Lower lobe of right lung (tissue), 2 donors: ENCODE measurements at regions not wholly inside any gene's neighbourhood (a gene's known extent, or its start where the extent isn't known, plus 50 kb on each side); places are given as distances from the start of the nearest gene placed in this dataset.

Experiments used
- ATAC-seq, 2 donors: fragments of 200-7000 bp; cut with Tn5 transposase; one replicate each; pipeline ENCODE4 v1.9.1; 2020 to 2022; ENCODE audit warnings: mild to moderate bottlenecking in 2 of 2, moderate library complexity in 2 of 2
- DNase-seq: peaks from one replicate; pipeline ENCODE4 v3.0.0-alpha.2; 2020
- H3K27ac ChIP-seq: fragments of 200-600 bp; one replicate; pipeline ENCODE4 v1.8.0; 2022
- H3K27me3 ChIP-seq: fragments of 200-600 bp; one replicate; pipeline ENCODE4 v1.8.0; 2022; ENCODE audit warnings: low read depth
- H3K36me3 ChIP-seq: fragments of 200-600 bp; one replicate; pipeline ENCODE4 v1.8.0; 2022; ENCODE audit warnings: mild to moderate bottlenecking
- H3K4me1 ChIP-seq: fragments of 200-600 bp; one replicate; pipeline ENCODE4 v1.8.0; 2022
- H3K4me3 ChIP-seq: fragments of 200-600 bp; one replicate; pipeline ENCODE4 v1.8.0; 2022; ENCODE audit warnings: mild to moderate bottlenecking
- H3K9me3 ChIP-seq: fragments of 200-600 bp; one replicate; pipeline ENCODE4 v1.8.0; 2022
- intact Hi-C: fragments of 100-400 bp; cut with DNase I; formaldehyde crosslinking; loops from one replicate; pipeline ENCODE4 v1.11.0; 2022
- TF ChIP-seq, protein P1 (sequence below): fragments of 200-600 bp; IDR thresholded peaks from one replicate; pipeline ENCODE4 v1.8.0; 2022; ENCODE audit warnings: antibody characterized with exemption, mild to moderate bottlenecking
- donor health status: DM: no; HTN: yes; CAD: no; lungs with severe emphysema.

DNA sequence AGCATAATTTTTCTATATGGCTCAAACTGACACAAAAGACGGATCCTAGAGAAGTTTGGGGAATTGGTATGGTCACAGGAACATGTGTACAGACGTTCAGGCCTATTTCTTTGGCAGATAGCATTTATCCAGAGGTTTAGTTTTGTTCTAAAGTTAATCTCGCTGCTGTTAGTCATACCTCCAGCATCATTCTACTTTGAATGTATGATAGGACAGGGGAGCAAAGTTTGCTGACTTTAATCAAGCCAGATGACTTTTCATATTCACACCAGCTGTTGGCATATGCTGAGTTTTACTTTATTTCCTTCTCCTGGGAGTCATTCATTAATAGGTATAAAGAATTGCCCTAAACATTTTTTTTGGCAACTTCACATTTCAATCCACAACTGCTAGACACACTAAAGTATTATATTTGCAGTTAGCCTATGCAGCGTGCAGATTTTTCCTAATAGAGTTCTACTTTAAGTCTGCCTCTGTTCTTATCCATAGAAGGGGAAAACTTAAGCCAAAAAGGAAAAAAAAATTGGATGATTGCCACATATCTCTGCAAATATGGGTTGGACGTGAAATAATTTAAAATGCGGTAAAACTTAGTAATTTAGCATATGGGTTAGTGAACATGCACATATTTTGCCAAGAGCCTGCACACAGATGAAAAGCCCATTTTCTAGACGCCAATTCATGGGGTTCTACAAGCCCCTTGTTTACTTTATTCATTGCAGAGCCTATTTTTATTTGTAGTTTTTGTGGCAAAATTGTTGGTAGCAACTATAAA is 213.1 kb downstream of the C7orf25 start:
- H3K36me3 ChIP-seq = no peaks in the 10 kb centered on the region
- no peak overlapping the region for H3K4me3 ChIP-seq
- no peaks in the 10 kb centered on the region for H3K9me3 ChIP-seq
- peaks cover 6% of the 10 kb centered on the region for H3K4me1 ChIP-seq
- TF ChIP-seq, protein P1, sequence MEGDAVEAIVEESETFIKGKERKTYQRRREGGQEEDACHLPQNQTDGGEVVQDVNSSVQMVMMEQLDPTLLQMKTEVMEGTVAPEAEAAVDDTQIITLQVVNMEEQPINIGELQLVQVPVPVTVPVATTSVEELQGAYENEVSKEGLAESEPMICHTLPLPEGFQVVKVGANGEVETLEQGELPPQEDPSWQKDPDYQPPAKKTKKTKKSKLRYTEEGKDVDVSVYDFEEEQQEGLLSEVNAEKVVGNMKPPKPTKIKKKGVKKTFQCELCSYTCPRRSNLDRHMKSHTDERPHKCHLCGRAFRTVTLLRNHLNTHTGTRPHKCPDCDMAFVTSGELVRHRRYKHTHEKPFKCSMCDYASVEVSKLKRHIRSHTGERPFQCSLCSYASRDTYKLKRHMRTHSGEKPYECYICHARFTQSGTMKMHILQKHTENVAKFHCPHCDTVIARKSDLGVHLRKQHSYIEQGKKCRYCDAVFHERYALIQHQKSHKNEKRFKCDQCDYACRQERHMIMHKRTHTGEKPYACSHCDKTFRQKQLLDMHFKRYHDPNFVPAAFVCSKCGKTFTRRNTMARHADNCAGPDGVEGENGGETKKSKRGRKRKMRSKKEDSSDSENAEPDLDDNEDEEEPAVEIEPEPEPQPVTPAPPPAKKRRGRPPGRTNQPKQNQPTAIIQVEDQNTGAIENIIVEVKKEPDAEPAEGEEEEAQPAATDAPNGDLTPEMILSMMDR = no peak
- no peaks in the 10 kb centered on the region for H3K27me3 ChIP-seq
- DNase-seq = no peak
- intact Hi-C loops = loop anchor here (10.0 kb wide), 1 partner anchor 754 kb away; no protein-coding TSS in a partner anchor
- no peak overlapping the region for H3K27ac ChIP-seq
- ATAC-seq = no peak

DNA sequence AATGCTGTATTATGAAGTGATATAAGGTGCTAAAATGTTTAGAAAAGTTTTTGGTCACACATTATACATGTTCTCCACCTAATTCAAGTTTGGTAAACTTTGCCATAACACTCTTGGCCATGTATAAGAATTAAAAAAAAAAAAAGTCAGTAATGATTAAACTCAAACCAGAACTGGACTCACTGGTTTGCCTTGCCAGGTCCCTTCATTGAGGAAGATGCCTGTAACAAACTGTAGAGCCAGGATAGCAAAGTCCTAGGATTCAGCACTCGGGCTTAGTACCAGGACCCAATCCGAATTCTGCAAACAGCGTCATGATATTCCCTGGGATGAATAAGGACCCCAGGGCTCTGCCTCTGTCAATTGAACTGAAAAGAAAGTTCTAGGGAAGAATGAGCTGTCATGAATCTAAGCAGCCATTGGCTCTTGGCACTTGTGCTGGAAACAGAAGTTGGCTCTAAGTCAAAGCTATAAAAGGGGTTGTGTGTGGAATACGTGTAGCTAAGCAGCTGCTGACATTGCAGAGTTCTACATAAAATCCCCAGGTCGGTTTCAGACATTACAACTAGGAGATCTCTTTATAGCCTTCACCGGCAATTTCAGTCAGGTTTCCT is 216.9 kb downstream of the C7orf25 start:
- TF ChIP-seq, protein P1 = no peak
- no peaks in the 10 kb centered on the region for H3K27me3 ChIP-seq
- ATAC-seq (no peak), DNase-seq (no peak)
- intact Hi-C loops = loop anchor here (10.0 kb wide), 1 partner anchor 750 kb away; no protein-coding TSS in a partner anchor
- peaks cover 5% of the 10 kb centered on the region for H3K4me1 ChIP-seq
- no peak overlapping the region for H3K4me3 ChIP-seq
- H3K36me3 ChIP-seq = no peaks in the 10 kb centered on the region
- H3K27ac ChIP-seq = no peak overlapping the region
- no peaks in the 10 kb centered on the region for H3K9me3 ChIP-seq

- DNase-seq (no peak), ATAC-seq (no peak)
- no peaks in the 10 kb centered on the region for H3K36me3 ChIP-seq
- TF ChIP-seq, protein P1 = no peak
- intact Hi-C loops = loop anchor here (10.0 kb wide), 1 partner anchor 749 kb away; no protein-coding TSS in a partner anchor
- no peaks in the 10 kb centered on the region for H3K9me3 ChIP-seq
- H3K27ac ChIP-seq = no peak overlapping the region
- H3K27me3 ChIP-seq = no peaks in the 10 kb centered on the region
- no peak overlapping the region for H3K4me3 ChIP-seq
- no peaks in the 10 kb centered on the region for H3K4me1 ChIP-seq
Observed at GRCh38 chr7:42693722-42694121, 218.1 kb downstream of the C7orf25 start.

DNA sequence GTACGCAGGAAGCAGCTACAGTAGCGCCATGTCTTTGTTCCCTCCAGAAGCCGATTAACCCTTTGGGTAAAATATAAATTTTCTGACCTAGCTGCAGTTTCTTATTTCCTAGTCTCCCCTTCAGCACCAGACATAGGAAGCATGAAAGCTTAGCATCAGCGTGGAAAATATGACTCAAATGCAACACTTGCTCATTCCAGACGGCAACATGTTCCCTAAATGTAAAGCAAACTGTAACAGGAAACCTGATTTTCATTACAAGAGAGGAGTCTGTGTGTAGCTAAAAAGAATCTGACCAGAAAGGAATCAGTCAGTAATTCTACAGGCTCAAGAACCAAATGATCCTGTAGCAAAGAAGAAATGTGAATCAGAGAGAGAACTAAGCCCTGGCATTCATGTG is 219.2 kb downstream of the C7orf25 start:
- ATAC-seq (no peak), DNase-seq (no peak)
- TF ChIP-seq, protein P1 = no peak
- no peaks in the 10 kb centered on the region for H3K27me3 ChIP-seq
- H3K4me3 ChIP-seq = no peak overlapping the region
- H3K9me3 ChIP-seq = no peaks in the 10 kb centered on the region
- intact Hi-C loops = loop anchor here (10.0 kb wide), 1 partner anchor 748 kb away; no protein-coding TSS in a partner anchor
- H3K36me3 ChIP-seq = no peaks in the 10 kb centered on the region
- H3K27ac ChIP-seq = no peak overlapping the region
- H3K4me1 ChIP-seq = no peaks in the 10 kb centered on the region

DNA sequence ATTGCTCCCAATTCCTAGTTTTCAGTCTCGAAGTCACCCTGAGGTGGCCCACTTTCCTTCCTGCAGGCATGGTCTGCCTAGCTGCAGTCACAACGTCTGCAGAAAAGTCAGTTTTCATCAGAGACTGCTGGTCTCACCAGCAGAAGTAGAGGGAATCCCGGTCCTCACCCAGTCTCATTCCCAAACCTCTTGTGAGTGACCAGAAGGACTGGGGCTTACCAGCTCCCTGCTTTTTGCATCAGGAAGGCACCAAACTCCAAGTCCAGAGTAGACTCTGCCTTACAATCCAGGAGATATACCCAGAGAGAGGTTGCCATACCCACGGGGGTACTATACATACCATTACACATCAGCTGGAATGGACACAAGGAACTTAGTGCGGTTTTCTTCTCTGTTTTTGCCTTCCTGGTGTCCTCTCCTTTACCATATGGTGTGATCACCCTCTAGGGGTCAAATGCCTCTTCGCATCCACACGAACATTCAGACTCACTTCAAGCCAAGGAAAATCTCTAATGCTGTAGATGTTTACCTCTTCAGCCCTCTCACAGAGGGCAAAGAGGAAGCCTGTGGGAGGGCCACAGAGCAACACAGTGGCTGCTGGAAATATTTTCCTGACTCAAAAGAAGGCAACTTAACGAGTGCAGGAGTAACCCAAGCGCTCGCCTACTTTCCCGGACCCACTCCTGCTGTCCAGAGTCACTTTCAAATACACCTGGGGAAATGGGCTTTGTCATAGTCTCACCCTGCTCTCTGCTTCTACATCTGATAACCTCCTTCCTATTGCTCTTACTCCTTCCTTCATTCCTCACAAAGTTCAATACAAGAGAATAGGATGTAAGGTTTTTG is 220.9 kb downstream of the C7orf25 start:
- no peaks in the 10 kb centered on the region for H3K9me3 ChIP-seq
- H3K4me1 ChIP-seq = no peaks in the 10 kb centered on the region
- H3K27ac ChIP-seq = no peak overlapping the region
- H3K4me3 ChIP-seq = no peak overlapping the region
- H3K36me3 ChIP-seq = no peaks in the 10 kb centered on the region
- TF ChIP-seq, protein P1 = peak; percentile 47
- H3K27me3 ChIP-seq = no peaks in the 10 kb centered on the region
- ATAC-seq = peak; percentile 65 to 72
- no peak for DNase-seq
- intact Hi-C loops = loop anchor here (10.0 kb wide), 1 partner anchor 746 kb away; no protein-coding TSS in a partner anchor
